ENCODE measurements at regions not wholly inside any gene's neighbourhood (a gene's known extent, or its start where the extent isn't known, plus 50 kb on each side); places are given as distances from the start of the nearest gene placed in this dataset.

GRCh38 chr17:71315568-71315967 lies 805.3 kb upstream of the SOX9 start:
- Histone ChIP-seq H3K27me3 (ENCODE audit: control insufficient read depth, insufficient read depth, low read length, poor library complexity, severe bottlenecking) (no peaks in the 10 kb centered on the region), H3K36me3 (ENCODE audit: control insufficient read depth, insufficient read depth, low read length) (no peaks in the 10 kb centered on the region), H3K4me1 (ENCODE audit: control insufficient read depth, insufficient read depth, low read length) (no peaks in the 10 kb centered on the region), H3K9me3 (ENCODE audit: control insufficient read depth, low read length) (no peaks in the 10 kb centered on the region), H3K4me3 (ENCODE audit: insufficient read depth, low read depth, low read length) (no peak overlapping the region), H3K27ac (ENCODE audit: insufficient read depth, low read depth, low read length, poor library complexity, severe bottlenecking) (no peak overlapping the region)
- 90 to 93% methylated on average over 2 to 3 of the region's 3 CpGs for WGBS, 2 experiments

- no peaks in the 10 kb centered on the region for H3K4me1 ChIP-seq (ENCODE audit: control insufficient read depth, insufficient read depth, low read length)
- no peaks in the 10 kb centered on the region for H3K27me3 ChIP-seq (ENCODE audit: control insufficient read depth, insufficient read depth, low read length, poor library complexity, severe bottlenecking)
- no peak overlapping the region for H3K27ac ChIP-seq (ENCODE audit: insufficient read depth, low read depth, low read length, poor library complexity, severe bottlenecking)
- 88 to 89% methylated on average over 2 to 4 of the region's 4 CpGs for WGBS, 2 experiments
- no peak overlapping the region for H3K4me3 ChIP-seq (ENCODE audit: insufficient read depth, low read depth, low read length)
- H3K9me3 ChIP-seq (ENCODE audit: control insufficient read depth, low read length): no peaks in the 10 kb centered on the region
- no peaks in the 10 kb centered on the region for H3K36me3 ChIP-seq (ENCODE audit: control insufficient read depth, insufficient read depth, low read length)
These were observed 804.5 kb upstream of the SOX9 start for GRCh38 chr17:71316176-71316897.

GRCh38 chr17:71320009-71320796 lies 800.6 kb upstream of the SOX9 start:
- no peaks in the 10 kb centered on the region for H3K9me3 ChIP-seq (ENCODE audit: control insufficient read depth, low read length)
- H3K4me1 ChIP-seq (ENCODE audit: control insufficient read depth, insufficient read depth, low read length): no peaks in the 10 kb centered on the region
- H3K27me3 ChIP-seq (ENCODE audit: control insufficient read depth, insufficient read depth, low read length, poor library complexity, severe bottlenecking): no peaks in the 10 kb centered on the region
- WGBS, 2 experiments: 88 to 90% methylated on average over 6 of the region's 6 CpGs
- H3K27ac ChIP-seq (ENCODE audit: insufficient read depth, low read depth, low read length, poor library complexity, severe bottlenecking): no peak overlapping the region
- H3K36me3 ChIP-seq (ENCODE audit: control insufficient read depth, insufficient read depth, low read length): no peaks in the 10 kb centered on the region
- no peak overlapping the region for H3K4me3 ChIP-seq (ENCODE audit: insufficient read depth, low read depth, low read length)

- WGBS, 2 experiments: 88 to 89% methylated on average over 1 of the region's 1 CpG
- Histone ChIP-seq H3K36me3 (ENCODE audit: control insufficient read depth, insufficient read depth, low read length) (no peaks in the 10 kb centered on the region), H3K9me3 (ENCODE audit: control insufficient read depth, low read length) (no peaks in the 10 kb centered on the region), H3K27me3 (ENCODE audit: control insufficient read depth, insufficient read depth, low read length, poor library complexity, severe bottlenecking) (no peaks in the 10 kb centered on the region), H3K4me3 (ENCODE audit: insufficient read depth, low read depth, low read length) (no peak overlapping the region), H3K4me1 (ENCODE audit: control insufficient read depth, insufficient read depth, low read length) (no peaks in the 10 kb centered on the region), H3K27ac (ENCODE audit: insufficient read depth, low read depth, low read length, poor library complexity, severe bottlenecking) (no peak overlapping the region)
These were observed 795.7 kb upstream of the SOX9 start for GRCh38 chr17:71325117-71325516.

GRCh38 chr17:71325886-71326285 lies 794.9 kb upstream of the SOX9 start:
- no peak overlapping the region for H3K27ac ChIP-seq (ENCODE audit: insufficient read depth, low read depth, low read length, poor library complexity, severe bottlenecking)
- no peaks in the 10 kb centered on the region for H3K27me3 ChIP-seq (ENCODE audit: control insufficient read depth, insufficient read depth, low read length, poor library complexity, severe bottlenecking)
- no peaks in the 10 kb centered on the region for H3K4me1 ChIP-seq (ENCODE audit: control insufficient read depth, insufficient read depth, low read length)
- H3K9me3 ChIP-seq (ENCODE audit: control insufficient read depth, low read length): no peaks in the 10 kb centered on the region
- WGBS, 2 experiments: 93 to 94% methylated on average over 3 of the region's 3 CpGs
- no peaks in the 10 kb centered on the region for H3K36me3 ChIP-seq (ENCODE audit: control insufficient read depth, insufficient read depth, low read length)
- H3K4me3 ChIP-seq (ENCODE audit: insufficient read depth, low read depth, low read length): no peak overlapping the region

GRCh38 chr17:71327376-71328059 lies 793.3 kb upstream of the SOX9 start:
- 67 to 68% methylated on average over 4 to 5 of the region's 5 CpGs for WGBS, 2 experiments
- no peaks in the 10 kb centered on the region for H3K4me1 ChIP-seq (ENCODE audit: control insufficient read depth, insufficient read depth, low read length)
- H3K27me3 ChIP-seq (ENCODE audit: control insufficient read depth, insufficient read depth, low read length, poor library complexity, severe bottlenecking): no peaks in the 10 kb centered on the region
- H3K27ac ChIP-seq (ENCODE audit: insufficient read depth, low read depth, low read length, poor library complexity, severe bottlenecking): no peak overlapping the region
- no peak overlapping the region for H3K4me3 ChIP-seq (ENCODE audit: insufficient read depth, low read depth, low read length)
- no peaks in the 10 kb centered on the region for H3K9me3 ChIP-seq (ENCODE audit: control insufficient read depth, low read length)
- H3K36me3 ChIP-seq (ENCODE audit: control insufficient read depth, insufficient read depth, low read length): no peaks in the 10 kb centered on the region

- no peaks in the 10 kb centered on the region for H3K4me1 ChIP-seq (ENCODE audit: control insufficient read depth, insufficient read depth, low read length)
- WGBS, 2 experiments: 77 to 91% methylated on average over 5 of the region's 5 CpGs
- H3K4me3 ChIP-seq (ENCODE audit: insufficient read depth, low read depth, low read length): no peak overlapping the region
- no peak overlapping the region for H3K27ac ChIP-seq (ENCODE audit: insufficient read depth, low read depth, low read length, poor library complexity, severe bottlenecking)
- no peaks in the 10 kb centered on the region for H3K36me3 ChIP-seq (ENCODE audit: control insufficient read depth, insufficient read depth, low read length)
- no peaks in the 10 kb centered on the region for H3K9me3 ChIP-seq (ENCODE audit: control insufficient read depth, low read length)
- no peaks in the 10 kb centered on the region for H3K27me3 ChIP-seq (ENCODE audit: control insufficient read depth, insufficient read depth, low read length, poor library complexity, severe bottlenecking)
These were observed 791.3 kb upstream of the SOX9 start for GRCh38 chr17:71329310-71330098.

GRCh38 chr17:71330099-71330375 lies 790.8 kb upstream of the SOX9 start:
- Histone ChIP-seq H3K4me3 (ENCODE audit: insufficient read depth, low read depth, low read length) (no peak overlapping the region), H3K27me3 (ENCODE audit: control insufficient read depth, insufficient read depth, low read length, poor library complexity, severe bottlenecking) (no peaks in the 10 kb centered on the region), H3K4me1 (ENCODE audit: control insufficient read depth, insufficient read depth, low read length) (no peaks in the 10 kb centered on the region), H3K36me3 (ENCODE audit: control insufficient read depth, insufficient read depth, low read length) (no peaks in the 10 kb centered on the region), H3K27ac (ENCODE audit: insufficient read depth, low read depth, low read length, poor library complexity, severe bottlenecking) (no peak overlapping the region), H3K9me3 (ENCODE audit: control insufficient read depth, low read length) (no peaks in the 10 kb centered on the region)
- 83 to 96% methylated on average over 2 of the region's 2 CpGs for WGBS, 2 experiments

GRCh38 chr17:71331754-71332325 lies 789.0 kb upstream of the SOX9 start:
- Histone ChIP-seq H3K36me3 (ENCODE audit: control insufficient read depth, insufficient read depth, low read length) (no peaks in the 10 kb centered on the region), H3K27me3 (ENCODE audit: control insufficient read depth, insufficient read depth, low read length, poor library complexity, severe bottlenecking) (no peaks in the 10 kb centered on the region), H3K9me3 (ENCODE audit: control insufficient read depth, low read length) (no peaks in the 10 kb centered on the region), H3K4me1 (ENCODE audit: control insufficient read depth, insufficient read depth, low read length) (no peaks in the 10 kb centered on the region), H3K4me3 (ENCODE audit: insufficient read depth, low read depth, low read length) (no peak overlapping the region), H3K27ac (ENCODE audit: insufficient read depth, low read depth, low read length, poor library complexity, severe bottlenecking) (no peak overlapping the region)
- 89% methylated on average over 5 of the region's 5 CpGs; no CpG with 5 or more reads in 1 of the 2 experiments for WGBS, 2 experiments

All from ectodermal cell (in vitro differentiated cells).